Liver (tissue), 8 donors: ENCODE measurements at regions not wholly inside any gene's neighbourhood (a gene's known extent, or its start where the extent isn't known, plus 50 kb on each side); places are given as distances from the start of the nearest gene placed in this dataset.

Experiments
- DNase-seq: peaks from one replicate; pipeline ENCODE4 v3.0.0-alpha.2; 2017; ENCODE audit warnings: low spot score
- H3K27ac ChIP-seq, 2 donors: one replicate each; pipeline ENCODE4 v1.7.0; 2013; ENCODE audit warnings: inconsistent platforms in 2 of 2, low read length in 2 of 2, control low read depth in 1 of 2, low read depth in 1 of 2, mild to moderate bottlenecking in 1 of 2
- H3K27me3 ChIP-seq, 4 donors: one replicate each; pipeline versions ENCODE4 v1.6.1 to v1.7.0; 2013; ENCODE audit warnings: low read length in 3 of 4, inconsistent platforms in 1 of 4, mild to moderate bottlenecking in 1 of 4, moderate library complexity in 1 of 4; ENCODE audit not compliant: control insufficient read depth in 4 of 4, insufficient read depth in 4 of 4
- H3K36me3 ChIP-seq, 4 donors: one replicate each; pipeline versions ENCODE4 v1.6.1 to v1.7.0; 2013; ENCODE audit warnings: low read length in 3 of 4, mild to moderate bottlenecking in 3 of 4, low read depth in 1 of 4, moderate library complexity in 1 of 4; ENCODE audit not compliant: control insufficient read depth in 4 of 4, insufficient read depth in 3 of 4
- H3K4me1 ChIP-seq, 4 donors: one replicate each; pipeline versions ENCODE4 v1.6.1 to v1.7.0; 2013; ENCODE audit warnings: low read length in 3 of 4, mild to moderate bottlenecking in 3 of 4, moderate library complexity in 1 of 4; ENCODE audit not compliant: control insufficient read depth in 4 of 4, insufficient read depth in 4 of 4
- H3K4me3 ChIP-seq, 3 donors: one replicate each; pipeline versions ENCODE4 v1.6.1 to v1.7.0; 2013; ENCODE audit warnings: low read length in 3 of 3, control low read depth in 1 of 3, low read depth in 1 of 3, mild to moderate bottlenecking in 1 of 3
- H3K9ac ChIP-seq, 2 donors: one replicate each; pipeline ENCODE4 v1.7.0; 2013; ENCODE audit warnings: low read length in 2 of 2, mild to moderate bottlenecking in 2 of 2, moderate library complexity in 2 of 2, control low read depth in 1 of 2, low read depth in 1 of 2
- H3K9me3 ChIP-seq, 4 donors: one replicate each; pipeline versions ENCODE4 v1.6.1 to v1.7.0; 2013; ENCODE audit warnings: low read length in 3 of 4; ENCODE audit not compliant: control insufficient read depth in 4 of 4
- ATF3 ChIP-seq: IDR thresholded peaks from 2 replicates; pipeline ENCODE4 v1.6.1; 2016; ENCODE audit warnings: antibody characterized with exemption
- EGR1 ChIP-seq, 2 donors: IDR thresholded peaks; 2 replicates each; pipeline ENCODE4 v1.6.1; 2016 to 2018; ENCODE audit warnings: antibody characterized with exemption in 2 of 2, low read depth in 2 of 2
- FOXA1 ChIP-seq: IDR thresholded peaks from 2 replicates; pipeline ENCODE4 v1.6.1; 2016; ENCODE audit warnings: antibody characterized with exemption
- FOXA2 ChIP-seq: IDR thresholded peaks from 2 replicates; pipeline ENCODE4 v1.6.1; 2016; ENCODE audit warnings: antibody characterized with exemption
- GABPA ChIP-seq, 2 donors: IDR thresholded peaks in 1 of 2; conservative IDR thresholded peaks in 1 of 2; 2 replicates each; pipeline ENCODE4 v1.6.1; 2016; ENCODE audit warnings: antibody characterized with exemption in 2 of 2, mild to moderate bottlenecking in 1 of 2, moderate library complexity in 1 of 2
- HNF4A ChIP-seq, 2 donors: conservative IDR thresholded peaks; 2 replicates each; pipeline ENCODE4 v1.6.1; 2016; ENCODE audit warnings: antibody characterized with exemption in 2 of 2, mild to moderate bottlenecking in 2 of 2
- HNF4G ChIP-seq: IDR thresholded peaks from 2 replicates; pipeline ENCODE4 v1.6.1; 2016; ENCODE audit warnings: antibody characterized with exemption
- JUND ChIP-seq, 2 donors: IDR thresholded peaks; 2 replicates each; pipeline ENCODE4 v1.6.1; 2016; ENCODE audit warnings: antibody characterized with exemption in 2 of 2
- MAX ChIP-seq: IDR thresholded peaks from 2 replicates; pipeline ENCODE4 v1.6.1; 2016; ENCODE audit warnings: antibody characterized with exemption
- NR2F2 ChIP-seq: IDR thresholded peaks from 2 replicates; pipeline ENCODE4 v1.6.1; 2016; ENCODE audit warnings: antibody characterized with exemption
- RAD21 ChIP-seq, 2 donors: IDR thresholded peaks; 2 replicates each; pipeline ENCODE4 v1.6.1; 2016; ENCODE audit warnings: antibody characterized with exemption in 2 of 2, mild to moderate bottlenecking in 2 of 2
- REST ChIP-seq: IDR thresholded peaks from 2 replicates; pipeline ENCODE4 v1.6.1; 2016; ENCODE audit warnings: antibody characterized with exemption, mild to moderate bottlenecking
- RXRA ChIP-seq, 2 donors: IDR thresholded peaks; 2 replicates each; pipeline ENCODE4 v1.6.1; 2017 to 2018; ENCODE audit warnings: antibody characterized with exemption in 2 of 2, mild to moderate bottlenecking in 1 of 2
- TAF1 ChIP-seq: conservative IDR thresholded peaks from 2 replicates; pipeline ENCODE4 v1.6.1; 2016; ENCODE audit warnings: antibody characterized with exemption, mild to moderate bottlenecking
- YY1 ChIP-seq: IDR thresholded peaks from 2 replicates; pipeline ENCODE4 v1.6.1; 2016; ENCODE audit warnings: antibody characterized with exemption, mild to moderate bottlenecking
- WGBS: extraction: QIAGEN DNeasy Blood & Tissue Kit; methylation state at CpG from one replicate; pipeline ENCODE4 v1.1.7; 2013; 5-methylcytosine and 5-hydroxymethylcytosine counted together
- TF ChIP-seq, protein P1 (sequence below): IDR thresholded peaks from 2 replicates; pipeline ENCODE4 v1.6.1; 2016; ENCODE audit warnings: antibody characterized with exemption
- TF ChIP-seq, protein P2 (sequence below): fragments of 150-350 bp; IDR thresholded peaks from 2 replicates; pipeline ENCODE4 v1.5.1; 2017; ENCODE audit warnings: improper control_type of control experiment, low read depth, low read length; ENCODE audit not compliant: missing input control
- donor health status: healthy.
- donor health status: healthy.
- donor health status: healthy.
- donor health status: healthy.
- donor health status: healthy.

GRCh38 chr20:57790176-57790575 lies 80.4 kb upstream of the PMEPA1 start:
- Histone ChIP-seq H3K27ac (no peak overlapping the region), H3K4me3 (no peak overlapping the region), H3K36me3 (no peaks in the 10 kb centered on the region), H3K4me1 (no peaks in the 10 kb centered on the region), H3K27me3 (peaks cover 0 to 6% (median 0%) of the 10 kb centered on the region in 4 donors), H3K9ac (no peak overlapping the region), H3K9me3 (no peaks in the 10 kb centered on the region)
- WGBS, result 65% methylated on average over 8 of the region's 8 CpGs
- no peak for DNase-seq
- TF ChIP-seq HNF4A (conservative IDR thresholded peaks at IDR 0.05), result no peak
- no peak for TF ChIP-seq GABPA (IDR thresholded peaks at IDR 0.05 in 1 of 2, conservative IDR thresholded peaks at IDR 0.05 in 1 of 2)
- TF ChIP-seq ATF3, result no peak
- no peak for TF ChIP-seq RXRA (IDR thresholded peaks at IDR 0.05)
- no peak for TF ChIP-seq HNF4G
- TF ChIP-seq FOXA1, result no peak
- no peak for TF ChIP-seq FOXA2
- no peak for TF ChIP-seq YY1
- TF ChIP-seq MAX, result no peak
- TF ChIP-seq JUND (IDR thresholded peaks at IDR 0.05), result no peak
- TF ChIP-seq TAF1, result no peak
- TF ChIP-seq, protein P1, sequence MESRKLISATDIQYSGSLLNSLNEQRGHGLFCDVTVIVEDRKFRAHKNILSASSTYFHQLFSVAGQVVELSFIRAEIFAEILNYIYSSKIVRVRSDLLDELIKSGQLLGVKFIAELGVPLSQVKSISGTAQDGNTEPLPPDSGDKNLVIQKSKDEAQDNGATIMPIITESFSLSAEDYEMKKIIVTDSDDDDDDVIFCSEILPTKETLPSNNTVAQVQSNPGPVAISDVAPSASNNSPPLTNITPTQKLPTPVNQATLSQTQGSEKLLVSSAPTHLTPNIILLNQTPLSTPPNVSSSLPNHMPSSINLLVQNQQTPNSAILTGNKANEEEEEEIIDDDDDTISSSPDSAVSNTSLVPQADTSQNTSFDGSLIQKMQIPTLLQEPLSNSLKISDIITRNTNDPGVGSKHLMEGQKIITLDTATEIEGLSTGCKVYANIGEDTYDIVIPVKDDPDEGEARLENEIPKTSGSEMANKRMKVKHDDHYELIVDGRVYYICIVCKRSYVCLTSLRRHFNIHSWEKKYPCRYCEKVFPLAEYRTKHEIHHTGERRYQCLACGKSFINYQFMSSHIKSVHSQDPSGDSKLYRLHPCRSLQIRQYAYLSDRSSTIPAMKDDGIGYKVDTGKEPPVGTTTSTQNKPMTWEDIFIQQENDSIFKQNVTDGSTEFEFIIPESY, result no peak
- no peak for TF ChIP-seq REST
- no peak for TF ChIP-seq EGR1 (IDR thresholded peaks at IDR 0.05; ENCODE audit: low read depth in 2 of 2)
- no peak for TF ChIP-seq NR2F2
- no peak for TF ChIP-seq RAD21 (IDR thresholded peaks at IDR 0.05)

GRCh38 chr20:57788936-57789613 lies 79.3 kb upstream of the PMEPA1 start:
- H3K9ac ChIP-seq, result no peak overlapping the region
- TF ChIP-seq, protein P2, sequence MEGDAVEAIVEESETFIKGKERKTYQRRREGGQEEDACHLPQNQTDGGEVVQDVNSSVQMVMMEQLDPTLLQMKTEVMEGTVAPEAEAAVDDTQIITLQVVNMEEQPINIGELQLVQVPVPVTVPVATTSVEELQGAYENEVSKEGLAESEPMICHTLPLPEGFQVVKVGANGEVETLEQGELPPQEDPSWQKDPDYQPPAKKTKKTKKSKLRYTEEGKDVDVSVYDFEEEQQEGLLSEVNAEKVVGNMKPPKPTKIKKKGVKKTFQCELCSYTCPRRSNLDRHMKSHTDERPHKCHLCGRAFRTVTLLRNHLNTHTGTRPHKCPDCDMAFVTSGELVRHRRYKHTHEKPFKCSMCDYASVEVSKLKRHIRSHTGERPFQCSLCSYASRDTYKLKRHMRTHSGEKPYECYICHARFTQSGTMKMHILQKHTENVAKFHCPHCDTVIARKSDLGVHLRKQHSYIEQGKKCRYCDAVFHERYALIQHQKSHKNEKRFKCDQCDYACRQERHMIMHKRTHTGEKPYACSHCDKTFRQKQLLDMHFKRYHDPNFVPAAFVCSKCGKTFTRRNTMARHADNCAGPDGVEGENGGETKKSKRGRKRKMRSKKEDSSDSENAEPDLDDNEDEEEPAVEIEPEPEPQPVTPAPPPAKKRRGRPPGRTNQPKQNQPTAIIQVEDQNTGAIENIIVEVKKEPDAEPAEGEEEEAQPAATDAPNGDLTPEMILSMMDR, result no peak
- TF ChIP-seq GABPA (IDR thresholded peaks at IDR 0.05 in 1 of 2, conservative IDR thresholded peaks at IDR 0.05 in 1 of 2) (no peak), JUND (IDR thresholded peaks at IDR 0.05) (no peak), FOXA1 (no peak), EGR1 (IDR thresholded peaks at IDR 0.05; ENCODE audit: low read depth in 2 of 2) (no peak), MAX (no peak)
- no peak overlapping the region for H3K4me3 ChIP-seq
- H3K27ac ChIP-seq, result no peak overlapping the region
- H3K27me3 ChIP-seq, result peaks cover 0 to 6% (median 0%) of the 10 kb centered on the region in 4 donors
- H3K4me1 ChIP-seq, result no peaks in the 10 kb centered on the region
- DNase-seq, result no peak
- no peaks in the 10 kb centered on the region for H3K9me3 ChIP-seq
- H3K36me3 ChIP-seq, result no peaks in the 10 kb centered on the region
- WGBS, result 76% methylated on average over 19 of the region's 19 CpGs
